ENCODE measurements at regions not wholly inside any gene's neighbourhood (a gene's known extent, or its start where the extent isn't known, plus 50 kb on each side); places are given as distances from the start of the nearest gene placed in this dataset.

DNA sequence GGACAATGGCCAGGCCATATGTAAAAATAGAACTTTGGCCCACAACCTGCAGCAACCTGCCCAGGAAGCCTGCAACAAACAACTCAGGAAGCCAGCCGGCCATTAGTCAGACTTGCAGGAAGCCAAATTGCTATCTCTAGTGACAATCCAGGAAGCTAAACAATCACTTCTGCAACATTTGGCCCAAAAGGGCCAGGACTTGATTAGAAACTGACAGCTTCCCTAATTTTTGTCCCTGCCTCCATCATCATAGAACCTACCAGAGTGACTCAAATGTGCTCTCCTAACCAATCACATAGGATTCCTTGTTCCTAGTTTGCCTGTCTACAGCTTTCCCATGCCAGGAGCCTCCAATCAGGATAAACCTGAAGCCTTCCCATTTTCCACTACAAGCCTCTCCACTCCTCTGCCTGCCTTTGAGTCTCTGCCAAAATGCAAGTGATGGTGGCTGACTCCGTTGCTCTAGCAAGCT is 639.3 kb downstream of the PTPRU start:
- Histone ChIP-seq H3K4me3 (replicated peaks in 1 of 3; ENCODE audit: insufficient read depth in 1 of 3, low read depth in 2 of 3, low read length in 3 of 3) (no peak overlapping the region), H3K27ac (ENCODE audit: extremely low read length, insufficient read depth, low read length) (no peak overlapping the region), H3K9ac (ENCODE audit: insufficient read depth, low read depth, low read length) (no peak overlapping the region), H3K4me1 (ENCODE audit: insufficient read depth, low read length) (no peaks in the 10 kb centered on the region), H3K36me3 (replicated peaks in 1 of 2; ENCODE audit: control insufficient read depth in 1 of 2, insufficient read depth in 2 of 2, low read length in 2 of 2) (no peaks in the 10 kb centered on the region), H3K9me3 (ENCODE audit: low read length) (no peaks in the 10 kb centered on the region), H4K20me1 (ENCODE audit: insufficient read depth, low read length) (no peaks in the 10 kb centered on the region), H3K27me3 (ENCODE audit: control insufficient read depth in 1 of 2, insufficient read depth in 2 of 2, low read length in 2 of 2) (peaks cover 0 to 7% of the 10 kb centered on the region in 2 experiments; a peak in 3 of 5 replicates), H3K79me2 (ENCODE audit: insufficient read depth, low read length) (no peaks in the 10 kb centered on the region), H2AFZ (ENCODE audit: low read length) (no peak overlapping the region), H3K4me2 (ENCODE audit: low read depth, low read length) (no peak overlapping the region)
- ATAC-seq (no peak), DNase-seq (ENCODE audit: low spot score) (no peak), FAIRE-seq (no peak)
- in situ Hi-C loops (cut with HindIII; ENCODE audit: extremely low pct_ligation_motif_present, low pct_unique_long_range_greater_than_20kb) (no loop called here), intact Hi-C loops (cut with micrococcal nuclease; ENCODE audit: unreplicated experiment) (no loop called here)
- WGBS (ENCODE audit: low lambda C conversion rate): 2% methylated on average over 2 of the region's 2 CpGs
- ChIA-PET POLR2A (no interaction called here), CTCF (ENCODE audit: low intra/inter-chr PET ratio, low total read pairs) (no interaction called here)
- no peak for TF ChIP-seq NFKBIZ (CRISPR knock-in tag; IDR thresholded peaks at IDR 0.05)
- TF ChIP-seq, protein P1, sequence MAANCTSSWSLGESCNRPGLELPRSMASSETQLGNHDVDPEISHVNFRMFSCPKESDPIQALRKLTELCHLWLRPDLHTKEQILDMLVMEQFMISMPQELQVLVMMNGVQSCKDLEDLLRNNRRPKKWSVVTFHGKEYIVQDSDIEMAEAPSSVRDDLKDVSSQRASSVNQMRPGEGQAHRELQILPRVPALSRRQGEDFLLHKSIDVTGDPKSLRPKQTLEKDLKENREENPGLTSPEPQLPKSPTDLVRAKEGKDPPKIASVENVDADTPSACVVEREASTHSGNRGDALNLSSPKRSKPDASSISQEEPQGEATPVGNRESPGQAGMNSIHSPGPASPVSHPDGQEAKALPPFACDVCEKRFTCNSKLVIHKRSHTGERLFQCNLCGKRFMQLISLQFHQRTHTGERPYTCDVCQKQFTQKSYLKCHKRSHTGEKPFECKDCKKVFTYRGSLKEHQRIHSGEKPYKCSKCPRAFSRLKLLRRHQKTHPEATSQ (CRISPR knock-in tag; IDR thresholded peaks at IDR 0.05; ENCODE audit: borderline replicate concordance): no peak
- BruUV-seq (replicated peaks): no TSS peak

DNA sequence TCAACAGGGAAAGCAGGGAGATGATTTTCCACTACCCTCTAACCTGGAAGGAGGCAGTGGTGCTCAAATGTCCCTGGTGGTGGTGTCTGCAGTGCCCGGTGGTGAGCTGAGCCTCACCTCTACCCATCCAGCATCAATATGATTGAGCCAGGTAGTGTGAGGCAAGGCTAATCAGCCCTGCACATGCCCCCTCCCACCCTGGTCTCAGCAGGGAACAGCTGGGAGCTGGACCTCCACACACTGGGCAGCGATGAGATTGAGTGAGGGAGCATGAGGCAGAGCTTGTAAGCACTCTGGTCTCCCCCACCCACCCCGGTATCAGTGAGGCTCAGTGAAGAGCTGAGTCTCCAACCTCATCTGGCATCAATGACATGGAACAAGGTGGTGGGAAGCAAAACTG is 634.3 kb downstream of the PTPRU start:
- Histone ChIP-seq H3K4me3 (replicated peaks in 1 of 3; ENCODE audit: insufficient read depth in 1 of 3, low read depth in 2 of 3, low read length in 3 of 3) (no peak overlapping the region), H3K27ac (ENCODE audit: extremely low read length, insufficient read depth, low read length) (no peak overlapping the region), H3K79me2 (ENCODE audit: insufficient read depth, low read length) (no peaks in the 10 kb centered on the region), H2AFZ (ENCODE audit: low read length) (no peak overlapping the region), H3K9ac (ENCODE audit: insufficient read depth, low read depth, low read length) (no peak overlapping the region), H3K4me1 (ENCODE audit: insufficient read depth, low read length) (no peaks in the 10 kb centered on the region), H3K4me2 (ENCODE audit: low read depth, low read length) (no peak overlapping the region), H4K20me1 (ENCODE audit: insufficient read depth, low read length) (no peaks in the 10 kb centered on the region), H3K36me3 (replicated peaks in 1 of 2; ENCODE audit: control insufficient read depth in 1 of 2, insufficient read depth in 2 of 2, low read length in 2 of 2) (no peaks in the 10 kb centered on the region), H3K27me3 (ENCODE audit: control insufficient read depth in 1 of 2, insufficient read depth in 2 of 2, low read length in 2 of 2) (peaks cover 0 to 1% of the 10 kb centered on the region in 2 experiments; a peak in 2 of 5 replicates), H3K9me3 (ENCODE audit: low read length) (no peaks in the 10 kb centered on the region)
- BruUV-seq (replicated peaks): no TSS peak
- in situ Hi-C loops (cut with HindIII; ENCODE audit: extremely low pct_ligation_motif_present, low pct_unique_long_range_greater_than_20kb) (no loop called here), intact Hi-C loops (cut with micrococcal nuclease; ENCODE audit: unreplicated experiment) (no loop called here)
- TF ChIP-seq NCOA5 (CRISPR knock-in tag; IDR thresholded peaks at IDR 0.05) (no peak), ELF3 (CRISPR knock-in tag; IDR thresholded peaks at IDR 0.05) (no peak), GTF2F1 (IDR thresholded peaks at IDR 0.05; ENCODE audit: low read length) (no peak), ZNF496 (CRISPR knock-in tag; IDR thresholded peaks at IDR 0.05; ENCODE audit: insufficient replicate concordance) (no peak), FOXP1 (IDR thresholded peaks at IDR 0.05) (no peak), FOXP1 (CRISPR knock-in tag; IDR thresholded peaks at IDR 0.05) (no peak), ZNF879 (CRISPR knock-in tag; IDR thresholded peaks at IDR 0.05) (no peak), ZNF724P (CRISPR knock-in tag; IDR thresholded peaks at IDR 0.05; ENCODE audit: borderline replicate concordance) (no peak), BORCS8-MEF2B (CRISPR knock-in tag; IDR thresholded peaks at IDR 0.05) (no peak), NPAS2 (CRISPR knock-in tag; IDR thresholded peaks at IDR 0.05; ENCODE audit: borderline replicate concordance) (no peak), RFX5 (IDR thresholded peaks at IDR 0.05; ENCODE audit: low read depth, low read length) (no peak), DNMT1 (CRISPR knock-in tag; IDR thresholded peaks at IDR 0.05) (no peak), NFE2L1 (CRISPR knock-in tag; IDR thresholded peaks at IDR 0.05; ENCODE audit: borderline replicate concordance) (no peak)
- TF ChIP-seq, protein P2, sequence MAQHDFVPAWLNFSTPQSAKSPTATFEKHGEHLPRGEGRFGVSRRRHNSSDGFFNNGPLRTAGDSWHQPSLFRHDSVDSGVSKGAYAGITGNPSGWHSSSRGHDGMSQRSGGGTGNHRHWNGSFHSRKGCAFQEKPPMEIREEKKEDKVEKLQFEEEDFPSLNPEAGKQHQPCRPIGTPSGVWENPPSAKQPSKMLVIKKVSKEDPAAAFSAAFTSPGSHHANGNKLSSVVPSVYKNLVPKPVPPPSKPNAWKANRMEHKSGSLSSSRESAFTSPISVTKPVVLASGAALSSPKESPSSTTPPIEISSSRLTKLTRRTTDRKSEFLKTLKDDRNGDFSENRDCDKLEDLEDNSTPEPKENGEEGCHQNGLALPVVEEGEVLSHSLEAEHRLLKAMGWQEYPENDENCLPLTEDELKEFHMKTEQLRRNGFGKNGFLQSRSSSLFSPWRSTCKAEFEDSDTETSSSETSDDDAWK (CRISPR knock-in tag; IDR thresholded peaks at IDR 0.05): no peak
- TF ChIP-seq, protein P3, sequence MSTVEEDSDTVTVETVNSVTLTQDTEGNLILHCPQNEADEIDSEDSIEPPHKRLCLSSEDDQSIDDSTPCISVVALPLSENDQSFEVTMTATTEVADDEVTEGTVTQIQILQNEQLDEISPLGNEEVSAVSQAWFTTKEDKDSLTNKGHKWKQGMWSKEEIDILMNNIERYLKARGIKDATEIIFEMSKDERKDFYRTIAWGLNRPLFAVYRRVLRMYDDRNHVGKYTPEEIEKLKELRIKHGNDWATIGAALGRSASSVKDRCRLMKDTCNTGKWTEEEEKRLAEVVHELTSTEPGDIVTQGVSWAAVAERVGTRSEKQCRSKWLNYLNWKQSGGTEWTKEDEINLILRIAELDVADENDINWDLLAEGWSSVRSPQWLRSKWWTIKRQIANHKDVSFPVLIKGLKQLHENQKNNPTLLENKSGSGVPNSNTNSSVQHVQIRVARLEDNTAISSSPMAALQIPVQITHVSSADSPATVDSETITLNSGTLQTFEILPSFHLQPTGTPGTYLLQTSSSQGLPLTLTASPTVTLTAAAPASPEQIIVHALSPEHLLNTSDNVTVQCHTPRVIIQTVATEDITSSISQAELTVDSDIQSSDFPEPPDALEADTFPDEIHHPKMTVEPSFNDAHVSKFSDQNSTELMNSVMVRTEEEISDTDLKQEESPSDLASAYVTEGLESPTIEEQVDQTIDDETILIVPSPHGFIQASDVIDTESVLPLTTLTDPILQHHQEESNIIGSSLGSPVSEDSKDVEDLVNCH (CRISPR knock-in tag; IDR thresholded peaks at IDR 0.05): no peak
- no CpG with 5 or more reads among the region's 3 CpGs for WGBS (ENCODE audit: low lambda C conversion rate)
- ChIA-PET CTCF (ENCODE audit: low intra/inter-chr PET ratio, low total read pairs) (no interaction called here), POLR2A (no interaction called here)
- DNase-seq (ENCODE audit: low spot score) (no peak), FAIRE-seq (no peak), ATAC-seq (no peak)
